HepG2 (cell line): ENCODE measurements at regions not wholly inside any gene's neighbourhood (a gene's known extent, or its start where the extent isn't known, plus 50 kb on each side); places are given as distances from the start of the nearest gene placed in this dataset.

Experiments used
- ATAC-seq: fragments of 200-7000 bp; cut with Tn5 transposase; 3 replicates; pipeline ENCODE4 v1.9.1; 2020; ENCODE audit warnings: mild to moderate bottlenecking, moderate library complexity
- BruUV-seq: library from RNA; stranded (reverse); fragments of 400-500 nt; replicated peaks from 2 replicates; lab custom pipeline; 2021; lab: Mats Ljungman, UMichigan
- CTCF ChIA-PET: fragments of 300-600 bp; formaldehyde crosslinking; extraction: SDS; loops from one replicate; lab custom pipeline; 2021; ENCODE audit warnings: low total read pairs, inconsistent platforms, low intra/inter-chr PET ratio; lab: Yijun Ruan, JAX
- POLR2A ChIA-PET: fragments of 350-600 bp; sonication (Branson Sonifier 250); formaldehyde crosslinking; loops from one replicate; lab custom pipeline; 2020; ENCODE audit warnings: antibody characterized with exemption, inconsistent platforms; lab: Yijun Ruan, JAX
- DNase-seq: peaks from one replicate; pipeline ENCODE4 v3.0.0-alpha.2; 2015; ENCODE audit warnings: low spot score
- FAIRE-seq: peaks from 3 replicates; lab custom pipeline; 2011; peaks lifted over from hg19 to GRCh38; lab: Jason Lieb, UNC
- H2AFZ ChIP-seq: one replicate; pipeline ENCODE4 v1.6.1; 2011; ENCODE audit warnings: low read length, inconsistent platforms
- H3K27ac ChIP-seq: fragments of 300-600 bp; 3 replicates; pipeline ENCODE4 v1.8.0; 2011; ENCODE audit warnings: mixed run types, mild to moderate bottlenecking, mixed read lengths, low read length, inconsistent platforms; ENCODE audit not compliant: insufficient read depth; ENCODE audit errors: extremely low read length
- H3K27me3 ChIP-seq, 2 experiments: fragments of 200-600 bp in 1 of 2; 2 replicates in 1 of 2; 3 replicates in 1 of 2; pipeline versions ENCODE4 v1.6.0 to v1.8.0; 2011; ENCODE audit warnings: low read length in 2 of 2, mild to moderate bottlenecking in 2 of 2, moderate library complexity in 2 of 2, inconsistent platforms in 1 of 2; ENCODE audit not compliant: insufficient read depth in 2 of 2, control insufficient read depth in 1 of 2
- H3K36me3 ChIP-seq, 2 experiments: fragments of 200-600 bp in 1 of 2; replicated peaks in 1 of 2; 2 replicates in 1 of 2; 3 replicates in 1 of 2; pipeline versions ENCODE4 v1.5.1 to v1.8.0; 2011; ENCODE audit warnings: low read length in 2 of 2, inconsistent platforms in 1 of 2; ENCODE audit not compliant: insufficient read depth in 2 of 2, control insufficient read depth in 1 of 2
- H3K4me1 ChIP-seq: 2 replicates; pipeline ENCODE4 v1.5.1; 2012; ENCODE audit warnings: low read length, inconsistent platforms; ENCODE audit not compliant: insufficient read depth
- H3K4me2 ChIP-seq: 2 replicates; pipeline ENCODE4 v1.6.0; 2011; ENCODE audit warnings: low read depth, low read length, inconsistent platforms
- H3K4me3 ChIP-seq, 3 experiments: fragments of 200-600 bp in 1 of 3; sonication (generic), shearing (Covaris generic) in 1 of 3; replicated peaks in 1 of 3; 2 replicates each; pipeline ENCODE4 v1.5.1; 2011 to 2016; ENCODE audit warnings: low read length in 3 of 3, inconsistent platforms in 2 of 3, low read depth in 2 of 3, mild to moderate bottlenecking in 2 of 3, control low read depth in 1 of 3, mixed read lengths in 1 of 3; ENCODE audit not compliant: insufficient read depth in 1 of 3
- H3K79me2 ChIP-seq: one replicate; pipeline ENCODE4 v1.6.1; 2011; ENCODE audit warnings: low read length, inconsistent platforms; ENCODE audit not compliant: insufficient read depth
- H3K9ac ChIP-seq: 2 replicates; pipeline ENCODE4 v1.6.0; 2011; ENCODE audit warnings: mild to moderate bottlenecking, low read depth, low read length, inconsistent platforms; ENCODE audit not compliant: insufficient read depth
- H3K9me3 ChIP-seq: 2 replicates; pipeline ENCODE4 v1.5.1; 2012; ENCODE audit warnings: mild to moderate bottlenecking, low read length
- H4K20me1 ChIP-seq: 2 replicates; pipeline ENCODE4 v1.6.0; 2011; ENCODE audit warnings: inconsistent platforms, mild to moderate bottlenecking, low read length, moderate library complexity; ENCODE audit not compliant: insufficient read depth
- ISX ChIP-seq: sonication (generic); formaldehyde crosslinking; conservative IDR thresholded peaks from 2 replicates; pipeline ENCODE4 v1.5.0; 2020; ENCODE audit warnings: missing genetic modification reagents
- NCOR1 ChIP-seq: fragments of 200-600 bp; sonication (generic); IDR thresholded peaks from 2 replicates; pipeline ENCODE4 v1.7.0; 2017; ENCODE audit warnings: antibody characterized with exemption, low read length, borderline replicate concordance
- POLR2A ChIP-seq, 2 experiments: IDR thresholded peaks; 2 replicates each; pipeline ENCODE4 v1.6.1; 2011; ENCODE audit warnings: low read depth in 2 of 2, low read length in 2 of 2, mild to moderate bottlenecking in 1 of 2, moderate library complexity in 1 of 2; ENCODE audit not compliant: insufficient read depth in 1 of 2
- RNF2 ChIP-seq: fragments of 450-650 bp; conservative IDR thresholded peaks from 2 replicates; pipeline ENCODE4 v1.6.1; 2016; ENCODE audit warnings: low read depth
- SNAPC2 ChIP-seq: sonication (generic); formaldehyde crosslinking; IDR thresholded peaks from 2 replicates; pipeline ENCODE4 v1.8.1; 2022; ENCODE audit warnings: mild to moderate bottlenecking, missing genetic modification reagents
- SOX5 ChIP-seq: IDR thresholded peaks from 2 replicates; pipeline ENCODE4 v1.6.1; 2016; ENCODE audit warnings: borderline replicate concordance
- STAT5B ChIP-seq: sonication (generic); formaldehyde crosslinking; IDR thresholded peaks from 2 replicates; pipeline ENCODE4 v1.4.0; 2020; ENCODE audit warnings: missing genetic modification reagents
- ZBTB7A ChIP-seq: sonication (generic); formaldehyde crosslinking; IDR thresholded peaks from 2 replicates; pipeline ENCODE4 v1.8.0; 2022; ENCODE audit warnings: mild to moderate bottlenecking, missing genetic modification reagents
- ZFP41 ChIP-seq: sonication (generic); formaldehyde crosslinking; IDR thresholded peaks from 2 replicates; pipeline ENCODE4 v1.4.0; 2020; ENCODE audit warnings: mild to moderate bottlenecking, missing genetic modification reagents, borderline replicate concordance
- ZNF138 ChIP-seq: sonication (generic); formaldehyde crosslinking; IDR thresholded peaks from 2 replicates; pipeline ENCODE4 v1.5.0; 2020; ENCODE audit warnings: mild to moderate bottlenecking, low read depth, missing genetic modification reagents
- ZNF3 ChIP-seq: IDR thresholded peaks from 2 replicates; pipeline ENCODE4 v1.7.0; 2017; ENCODE audit warnings: inconsistent platforms
- ZNF414 ChIP-seq: sonication (generic); formaldehyde crosslinking; IDR thresholded peaks from 2 replicates; pipeline ENCODE4 v1.5.0; 2020; ENCODE audit warnings: missing genetic modification reagents
- ZNF556 ChIP-seq: sonication (generic); formaldehyde crosslinking; IDR thresholded peaks from 2 replicates; pipeline ENCODE4 v1.4.0; 2020; ENCODE audit warnings: mild to moderate bottlenecking, missing genetic modification reagents, borderline replicate concordance
- ZNF749 ChIP-seq: sonication (generic); formaldehyde crosslinking; IDR thresholded peaks from 2 replicates; pipeline ENCODE4 v1.8.0; 2022; ENCODE audit warnings: mild to moderate bottlenecking, missing genetic modification reagents, moderate library complexity, borderline replicate concordance
- WGBS: methylation state at CpG from one replicate; pipeline ENCODE4 v1.1.6; 2017; ENCODE audit warnings: low lambda C conversion rate; 5-methylcytosine and 5-hydroxymethylcytosine counted together
- in situ Hi-C: cut with HindIII; loops from 2 replicates; pipeline ENCODE4 v1.10.0; 2017; ENCODE audit warnings: low pct_unique_long_range_greater_than_20kb; ENCODE audit not compliant: extremely low pct_ligation_motif_present
- intact Hi-C: fragments of 100-400 bp; cut with micrococcal nuclease; formaldehyde crosslinking; loops from one replicate; pipeline ENCODE4 v1.10.0; 2022; ENCODE audit not compliant: unreplicated experiment
- TF ChIP-seq, protein P1 (sequence below): sonication (generic); formaldehyde crosslinking; conservative IDR thresholded peaks from 2 replicates; pipeline ENCODE4 v1.8.0; 2022; ENCODE audit warnings: missing genetic modification reagents
- TF ChIP-seq, protein P2 (sequence below): sonication (generic); formaldehyde crosslinking; IDR thresholded peaks from 2 replicates; pipeline ENCODE4 v1.4.0; 2020; ENCODE audit warnings: missing genetic modification reagents
- TF ChIP-seq, protein P3 (sequence below): IDR thresholded peaks from 2 replicates; pipeline ENCODE4 v1.6.1; 2016; ENCODE audit warnings: low read depth
- TF ChIP-seq, protein P4 (sequence below): IDR thresholded peaks from 2 replicates; pipeline ENCODE4 v1.6.1; 2012; ENCODE audit warnings: inconsistent platforms
- TF ChIP-seq, protein P5 (sequence below): sonication (generic); formaldehyde crosslinking; IDR thresholded peaks from 2 replicates; pipeline ENCODE4 v1.9.0; 2021; ENCODE audit warnings: missing genetic modification reagents, borderline replicate concordance

GRCh38 chr20:60203451-60203850 lies 245.2 kb downstream of the CDH26 start:
- Histone ChIP-seq H3K4me2 (no peak overlapping the region), H2AFZ (no peak overlapping the region), H3K27me3 (no peaks in the 10 kb centered on the region; a peak in 1 of 5 replicates), H3K4me1 (no peaks in the 10 kb centered on the region), H4K20me1 (no peaks in the 10 kb centered on the region), H3K79me2 (no peaks in the 10 kb centered on the region), H3K27ac (no peak overlapping the region), H3K36me3 (no peaks in the 10 kb centered on the region), H3K9ac (no peak overlapping the region), H3K9me3 (peaks cover 22% of the 10 kb centered on the region), H3K4me3 (no peak overlapping the region)
- ATAC-seq: no peak; the same call in 2 of the 3 replicates
- 4% methylated on average over 6 of the region's 6 CpGs for WGBS
- no peak for DNase-seq
- no TSS peak for BruUV-seq
- no peak for FAIRE-seq
- CTCF ChIA-PET: no interaction called here
- in situ Hi-C loops: no loop called here
- TF ChIP-seq POLR2A (IDR thresholded peaks at IDR 0.05; ENCODE audit: insufficient read depth in 1 of 2, low read depth in 2 of 2, low read length in 2 of 2): no peak
- TF ChIP-seq, protein P1, sequence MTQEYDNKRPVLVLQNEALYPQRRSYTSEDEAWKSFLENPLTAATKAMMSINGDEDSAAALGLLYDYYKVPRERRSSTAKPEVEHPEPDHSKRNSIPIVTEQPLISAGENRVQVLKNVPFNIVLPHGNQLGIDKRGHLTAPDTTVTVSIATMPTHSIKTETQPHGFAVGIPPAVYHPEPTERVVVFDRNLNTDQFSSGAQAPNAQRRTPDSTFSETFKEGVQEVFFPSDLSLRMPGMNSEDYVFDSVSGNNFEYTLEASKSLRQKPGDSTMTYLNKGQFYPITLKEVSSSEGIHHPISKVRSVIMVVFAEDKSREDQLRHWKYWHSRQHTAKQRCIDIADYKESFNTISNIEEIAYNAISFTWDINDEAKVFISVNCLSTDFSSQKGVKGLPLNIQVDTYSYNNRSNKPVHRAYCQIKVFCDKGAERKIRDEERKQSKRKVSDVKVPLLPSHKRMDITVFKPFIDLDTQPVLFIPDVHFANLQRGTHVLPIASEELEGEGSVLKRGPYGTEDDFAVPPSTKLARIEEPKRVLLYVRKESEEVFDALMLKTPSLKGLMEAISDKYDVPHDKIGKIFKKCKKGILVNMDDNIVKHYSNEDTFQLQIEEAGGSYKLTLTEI (CRISPR knock-in tag): no peak
- TF ChIP-seq ZBTB7A (CRISPR knock-in tag): no peak
- TF ChIP-seq SNAPC2 (CRISPR knock-in tag): no peak
- TF ChIP-seq NCOR1: no peak
- TF ChIP-seq STAT5B: no peak
- TF ChIP-seq RNF2: no peak
- no peak for TF ChIP-seq ISX (CRISPR knock-in tag)
- TF ChIP-seq, protein P2, sequence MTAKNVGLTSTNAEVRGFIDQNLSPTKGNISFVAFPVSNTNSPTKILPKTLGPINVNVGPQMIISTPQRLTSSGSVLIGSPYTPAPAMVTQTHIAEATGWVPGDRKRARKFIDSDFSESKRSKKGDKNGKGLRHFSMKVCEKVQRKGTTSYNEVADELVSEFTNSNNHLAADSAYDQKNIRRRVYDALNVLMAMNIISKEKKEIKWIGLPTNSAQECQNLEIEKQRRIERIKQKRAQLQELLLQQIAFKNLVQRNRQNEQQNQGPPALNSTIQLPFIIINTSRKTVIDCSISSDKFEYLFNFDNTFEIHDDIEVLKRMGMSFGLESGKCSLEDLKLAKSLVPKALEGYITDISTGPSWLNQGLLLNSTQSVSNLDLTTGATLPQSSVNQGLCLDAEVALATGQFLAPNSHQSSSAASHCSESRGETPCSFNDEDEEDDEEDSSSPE (CRISPR knock-in tag): no peak
- TF ChIP-seq, protein P3, sequence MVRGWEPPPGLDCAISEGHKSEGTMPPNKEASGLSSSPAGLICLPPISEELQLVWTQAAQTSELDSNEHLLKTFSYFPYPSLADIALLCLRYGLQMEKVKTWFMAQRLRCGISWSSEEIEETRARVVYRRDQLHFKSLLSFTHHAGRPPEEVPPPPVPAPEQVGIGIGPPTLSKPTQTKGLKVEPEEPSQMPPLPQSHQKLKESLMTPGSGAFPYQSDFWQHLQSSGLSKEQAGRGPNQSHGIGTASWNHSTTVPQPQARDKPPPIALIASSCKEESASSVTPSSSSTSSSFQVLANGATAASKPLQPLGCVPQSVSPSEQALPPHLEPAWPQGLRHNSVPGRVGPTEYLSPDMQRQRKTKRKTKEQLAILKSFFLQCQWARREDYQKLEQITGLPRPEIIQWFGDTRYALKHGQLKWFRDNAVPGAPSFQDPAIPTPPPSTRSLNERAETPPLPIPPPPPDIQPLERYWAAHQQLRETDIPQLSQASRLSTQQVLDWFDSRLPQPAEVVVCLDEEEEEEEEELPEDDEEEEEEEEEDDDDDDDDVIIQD (CRISPR knock-in tag): no peak
- no peak for TF ChIP-seq ZNF138 (CRISPR knock-in tag)
- TF ChIP-seq, protein P4, sequence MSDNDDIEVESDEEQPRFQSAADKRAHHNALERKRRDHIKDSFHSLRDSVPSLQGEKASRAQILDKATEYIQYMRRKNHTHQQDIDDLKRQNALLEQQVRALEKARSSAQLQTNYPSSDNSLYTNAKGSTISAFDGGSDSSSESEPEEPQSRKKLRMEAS: no peak
- no peak for TF ChIP-seq ZNF749
- no peak for TF ChIP-seq ZFP41 (CRISPR knock-in tag)
- TF ChIP-seq SOX5: no peak
- TF ChIP-seq ZNF3 (CRISPR knock-in tag): no peak
- TF ChIP-seq ZNF414 (CRISPR knock-in tag): no peak
- no peak for TF ChIP-seq ZNF556 (CRISPR knock-in tag)
- TF ChIP-seq, protein P5, sequence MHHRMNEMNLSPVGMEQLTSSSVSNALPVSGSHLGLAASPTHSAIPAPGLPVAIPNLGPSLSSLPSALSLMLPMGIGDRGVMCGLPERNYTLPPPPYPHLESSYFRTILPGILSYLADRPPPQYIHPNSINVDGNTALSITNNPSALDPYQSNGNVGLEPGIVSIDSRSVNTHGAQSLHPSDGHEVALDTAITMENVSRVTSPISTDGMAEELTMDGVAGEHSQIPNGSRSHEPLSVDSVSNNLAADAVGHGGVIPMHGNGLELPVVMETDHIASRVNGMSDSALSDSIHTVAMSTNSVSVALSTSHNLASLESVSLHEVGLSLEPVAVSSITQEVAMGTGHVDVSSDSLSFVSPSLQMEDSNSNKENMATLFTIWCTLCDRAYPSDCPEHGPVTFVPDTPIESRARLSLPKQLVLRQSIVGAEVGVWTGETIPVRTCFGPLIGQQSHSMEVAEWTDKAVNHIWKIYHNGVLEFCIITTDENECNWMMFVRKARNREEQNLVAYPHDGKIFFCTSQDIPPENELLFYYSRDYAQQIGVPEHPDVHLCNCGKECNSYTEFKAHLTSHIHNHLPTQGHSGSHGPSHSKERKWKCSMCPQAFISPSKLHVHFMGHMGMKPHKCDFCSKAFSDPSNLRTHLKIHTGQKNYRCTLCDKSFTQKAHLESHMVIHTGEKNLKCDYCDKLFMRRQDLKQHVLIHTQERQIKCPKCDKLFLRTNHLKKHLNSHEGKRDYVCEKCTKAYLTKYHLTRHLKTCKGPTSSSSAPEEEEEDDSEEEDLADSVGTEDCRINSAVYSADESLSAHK: no peak
- intact Hi-C loops: no loop called here
- POLR2A ChIA-PET: no interaction called here
